CD14-positive monocyte (primary cell): ENCODE measurements at regions not wholly inside any gene's neighbourhood (a gene's known extent, or its start where the extent isn't known, plus 50 kb on each side); places are given as distances from the start of the nearest gene placed in this dataset.

Experiments
- DNase-seq, 3 donors: peaks; one replicate each; pipeline ENCODE4 v3.0.0-alpha.2; 2011 to 2022
- H2AFZ ChIP-seq: 2 replicates; pipeline ENCODE4 v1.6.0; 2012; ENCODE audit warnings: mild to moderate bottlenecking, low read depth, low read length, inconsistent platforms; ENCODE audit not compliant: insufficient read depth, poor library complexity, severe bottlenecking
- H3K27ac ChIP-seq, 2 donors: 1 replicate in 1 of 2; 2 replicates in 1 of 2; pipeline ENCODE4 v1.5.1; 2012 to 2013; ENCODE audit warnings: low read length in 2 of 2, control low read depth in 1 of 2, inconsistent platforms in 1 of 2, low read depth in 1 of 2, mild to moderate bottlenecking in 1 of 2
- H3K27me3 ChIP-seq, 2 donors: one replicate each; pipeline versions ENCODE4 v1.6.0 to v1.6.1; 2011 to 2013; ENCODE audit warnings: low read length in 2 of 2; ENCODE audit not compliant: control insufficient read depth in 2 of 2, insufficient read depth in 2 of 2
- H3K36me3 ChIP-seq, 2 donors: replicated peaks in 1 of 2; 1 replicate in 1 of 2; 2 replicates in 1 of 2; pipeline versions ENCODE4 v1.5.1 to v1.6.1; 2012 to 2013; ENCODE audit warnings: low read length in 2 of 2, control low read depth in 1 of 2, inconsistent platforms in 1 of 2, mild to moderate bottlenecking in 1 of 2; ENCODE audit not compliant: insufficient read depth in 2 of 2, control insufficient read depth in 1 of 2
- H3K4me1 ChIP-seq, 2 donors: 1 replicate in 1 of 2; 2 replicates in 1 of 2; pipeline versions ENCODE4 v1.5.1 to v1.6.1; 2012 to 2013; ENCODE audit warnings: low read length in 2 of 2, control low read depth in 1 of 2, inconsistent platforms in 1 of 2, mild to moderate bottlenecking in 1 of 2, moderate library complexity in 1 of 2; ENCODE audit not compliant: insufficient read depth in 2 of 2, control insufficient read depth in 1 of 2
- H3K4me2 ChIP-seq: replicated peaks from 2 replicates; pipeline ENCODE3; 2012; ENCODE audit warnings: low read length, moderate library complexity, mild to moderate bottlenecking; ENCODE audit not compliant: poor library complexity, severe bottlenecking; ENCODE audit errors: extremely low read depth
- H3K4me3 ChIP-seq, 3 experiments: fragments of 200-600 bp in 1 of 3; sonication (generic) in 1 of 3; replicated peaks in 1 of 3; 1 replicate in 2 of 3; 2 replicates in 1 of 3; pipeline ENCODE4 v1.5.1; 2011 to 2013; ENCODE audit warnings: low read length in 3 of 3, mild to moderate bottlenecking in 3 of 3, control low read depth in 2 of 3, low read depth in 2 of 3, inconsistent platforms in 1 of 3, moderate library complexity in 1 of 3
- H3K79me2 ChIP-seq: 2 replicates; pipeline ENCODE4 v1.6.0; 2012; ENCODE audit warnings: mild to moderate bottlenecking, control low read depth, inconsistent platforms, low read length, moderate library complexity; ENCODE audit not compliant: insufficient read depth
- H3K9ac ChIP-seq: 2 replicates; pipeline ENCODE4 v1.6.0; 2017; ENCODE audit warnings: low read length, mild to moderate bottlenecking; ENCODE audit not compliant: insufficient read depth, poor library complexity, severe bottlenecking
- H3K9me3 ChIP-seq, 2 donors: replicated peaks in 1 of 2; 1 replicate in 1 of 2; 2 replicates in 1 of 2; pipeline versions ENCODE4 v1.5.1 to v1.6.1; 2012 to 2013; ENCODE audit warnings: low read length in 2 of 2, control low read depth in 1 of 2; ENCODE audit not compliant: control insufficient read depth in 1 of 2, insufficient read depth in 1 of 2
- H4K20me1 ChIP-seq: 2 replicates; pipeline ENCODE4 v1.6.0; 2012; ENCODE audit warnings: mild to moderate bottlenecking, low read length, control low read depth, moderate library complexity; ENCODE audit not compliant: insufficient read depth
- H3K27ac Mint-ChIP-seq, 7 donors: one replicate each; pipeline ENCODE4 v1.8.0; 2020; ENCODE audit warnings: mild to moderate bottlenecking in 7 of 7, mixed read lengths in 7 of 7, moderate library complexity in 6 of 7, inconsistent platforms in 2 of 7
- H3K27me3 Mint-ChIP-seq, 3 donors: one replicate each; pipeline ENCODE4 v1.8.0; 2021 to 2022; ENCODE audit warnings: low read depth in 3 of 3, mild to moderate bottlenecking in 3 of 3, mixed read lengths in 3 of 3, moderate library complexity in 3 of 3, inconsistent platforms in 1 of 3
- H3K36me3 Mint-ChIP-seq, 2 donors: one replicate each; pipeline ENCODE4 v1.8.0; 2020; ENCODE audit warnings: mixed read lengths in 2 of 2, inconsistent platforms in 1 of 2, mild to moderate bottlenecking in 1 of 2
- H3K4me1 Mint-ChIP-seq: one replicate; pipeline ENCODE4 v1.8.0; 2020; ENCODE audit warnings: mild to moderate bottlenecking, mixed read lengths
- H3K4me3 Mint-ChIP-seq, 2 donors: one replicate each; pipeline ENCODE4 v1.8.0; 2020; ENCODE audit warnings: mild to moderate bottlenecking in 2 of 2, mixed read lengths in 2 of 2, moderate library complexity in 1 of 2
- H3K9me3 Mint-ChIP-seq, 7 donors: one replicate each; pipeline ENCODE4 v1.8.0; 2020 to 2022; ENCODE audit warnings: mixed read lengths in 7 of 7, mild to moderate bottlenecking in 6 of 7, moderate library complexity in 6 of 7, inconsistent platforms in 2 of 7
- CTCF ChIP-seq: fragments of 200-600 bp; IDR thresholded peaks from one replicate; pipeline ENCODE4 v1.8.0; 2022; ENCODE audit warnings: antibody characterized with exemption, mild to moderate bottlenecking
- WGBS: methylation state at CpG from one replicate; pipeline ENCODE4 v1.1.5; 2013; ENCODE audit warnings: missing lambda C conversion rate; ENCODE audit not compliant: insufficient coverage; 5-methylcytosine and 5-hydroxymethylcytosine counted together
- intact Hi-C, 2 donors: fragments of 100-400 bp; cut with micrococcal nuclease; formaldehyde crosslinking; loops; one replicate each; pipeline versions ENCODE4 v1.15.0 to v1.15.1; 2023

- Mint-ChIP-seq H3K4me3 (no peak overlapping the region), H3K4me1 (no peaks in the 10 kb centered on the region), H3K9me3 (peaks cover 0 to 4% (median 2%) of the 10 kb centered on the region in 7 donors), H3K27ac (no peak overlapping the region), H3K27me3 (peaks cover 0 to 4% (median 0%) of the 10 kb centered on the region in 3 donors), H3K36me3 (no peaks in the 10 kb centered on the region)
- no peak overlapping the region for H3K4me3 ChIP-seq
- DNase-seq = no peak
- H3K27me3 ChIP-seq = no peaks in the 10 kb centered on the region
- H3K9me3 ChIP-seq = no peaks in the 10 kb centered on the region
- no peak overlapping the region for H2AFZ ChIP-seq
- intact Hi-C loops = no loop called here
- WGBS = no CpG with 5 or more reads among the region's 2 CpGs
- no peak overlapping the region for H3K27ac ChIP-seq
- H3K4me2 ChIP-seq = no peak overlapping the region
- no peak for TF ChIP-seq CTCF
- H3K36me3 ChIP-seq = no peaks in the 10 kb centered on the region
- no peak overlapping the region for H3K9ac ChIP-seq
- no peaks in the 10 kb centered on the region for H3K79me2 ChIP-seq
- H3K4me1 ChIP-seq = no peaks in the 10 kb centered on the region
- H4K20me1 ChIP-seq = no peaks in the 10 kb centered on the region
Observed at GRCh38 chrX:42106556-42106955, 183.2 kb upstream of the CASK start.

- Mint-ChIP-seq H3K4me1 (no peaks in the 10 kb centered on the region), H3K4me3 (no peak overlapping the region), H3K9me3 (peaks cover 0 to 4% (median 2%) of the 10 kb centered on the region in 7 donors), H3K36me3 (no peaks in the 10 kb centered on the region), H3K27me3 (no peaks in the 10 kb centered on the region), H3K27ac (no peak overlapping the region)
- Histone ChIP-seq H3K4me2 (no peak overlapping the region), H2AFZ (no peak overlapping the region), H3K4me1 (no peaks in the 10 kb centered on the region), H4K20me1 (no peaks in the 10 kb centered on the region), H3K79me2 (no peaks in the 10 kb centered on the region), H3K27ac (no peak overlapping the region), H3K27me3 (no peaks in the 10 kb centered on the region), H3K9me3 (no peaks in the 10 kb centered on the region), H3K36me3 (no peaks in the 10 kb centered on the region), H3K9ac (no peak overlapping the region), H3K4me3 (no peak overlapping the region)
- no peak for DNase-seq
- no peak for TF ChIP-seq CTCF
- intact Hi-C loops = no loop called here
- no CpG with 5 or more reads among the region's 4 CpGs for WGBS
Observed at GRCh38 chrX:42102586-42103282, 179.4 kb upstream of the CASK start.
